K562 (cell line): ENCODE measurements at regions not wholly inside any gene's neighbourhood (a gene's known extent, or its start where the extent isn't known, plus 50 kb on each side); places are given as distances from the start of the nearest gene placed in this dataset.

ENCODE experiments used
- ATAC-seq: fragments of 200-7000 bp; cut with Tn5 transposase; 3 replicates; pipeline ENCODE4 v1.9.1; 2020; ENCODE audit warnings: moderate library complexity
- BruUV-seq: library from RNA; stranded (reverse); fragments of 400-500 nt; replicated peaks from 2 replicates; lab custom pipeline; 2021; lab: Mats Ljungman, UMichigan
- CTCF ChIA-PET: fragments of 300-600 bp; formaldehyde crosslinking; extraction: SDS; loops from one replicate; lab custom pipeline; 2021; ENCODE audit warnings: low intra/inter-chr PET ratio; lab: Yijun Ruan, JAX
- POLR2A ChIA-PET: fragments of 300-600, 350-650 bp; sonication (Branson Sonifier 250); formaldehyde crosslinking; extraction: SDS; loops from one replicate; lab custom pipeline; 2021; ENCODE audit warnings: antibody characterized with exemption, inconsistent platforms; lab: Yijun Ruan, JAX
- DNase-seq, 4 experiments: peaks; one replicate each; pipeline versions ENCODE4 v3.0.0 to v3.0.0-alpha.2; 2011 to 2018; ENCODE audit warnings: low spot score in 3 of 4, mixed read lengths in 3 of 4; ENCODE audit errors: extremely low read depth in 1 of 4
- FAIRE-seq: peaks from 2 replicates; lab custom pipeline; 2011; peaks lifted over from hg19 to GRCh38; lab: Jason Lieb, UNC
- H2AFZ ChIP-seq: 2 replicates; pipeline ENCODE4 v1.6.0; 2011; ENCODE audit warnings: low read depth, low read length, control low read depth, inconsistent platforms
- H3K27ac ChIP-seq: fragments of 200-600 bp; 3 replicates; pipeline ENCODE4 v1.8.0; 2011; ENCODE audit warnings: low read depth, mild to moderate bottlenecking, control low read depth, inconsistent platforms, low read length, moderate library complexity, mixed read lengths; ENCODE audit errors: extremely low read depth
- H3K27me3 ChIP-seq, 2 experiments: fragments of 300-600 bp in 1 of 2; 2 replicates in 1 of 2; 3 replicates in 1 of 2; pipeline versions ENCODE4 v1.6.0 to v1.8.0; 2011; ENCODE audit warnings: inconsistent platforms in 2 of 2, low read length in 2 of 2, mild to moderate bottlenecking in 1 of 2, mixed read lengths in 1 of 2, moderate library complexity in 1 of 2; ENCODE audit not compliant: control insufficient read depth in 2 of 2, insufficient read depth in 2 of 2
- H3K36me3 ChIP-seq: fragments of 300-600 bp; 3 replicates; pipeline ENCODE4 v1.8.0; 2011; ENCODE audit warnings: mild to moderate bottlenecking, low read length, inconsistent platforms; ENCODE audit not compliant: control insufficient read depth, insufficient read depth
- H3K4me1 ChIP-seq, 2 experiments: fragments of 200-600 bp in 1 of 2; replicated peaks in 1 of 2; 2 replicates in 1 of 2; 3 replicates in 1 of 2; pipeline versions ENCODE4 v1.5.1 to v1.8.0; 2011; ENCODE audit warnings: inconsistent platforms in 2 of 2, low read length in 2 of 2, mild to moderate bottlenecking in 1 of 2, mixed read lengths in 1 of 2, moderate library complexity in 1 of 2; ENCODE audit not compliant: control insufficient read depth in 2 of 2, insufficient read depth in 2 of 2
- H3K4me2 ChIP-seq: 2 replicates; pipeline ENCODE4 v1.6.1; 2011; ENCODE audit warnings: low read length, control low read depth, inconsistent platforms, mixed read lengths; ENCODE audit not compliant: insufficient read depth
- H3K4me3 ChIP-seq: fragments of 200-600 bp; sonication (generic), shearing (Covaris generic); 2 replicates; pipeline ENCODE4 v1.5.1; 2016; ENCODE audit warnings: control low read depth, inconsistent platforms
- H3K79me2 ChIP-seq: fragments of 200-600 bp; 3 replicates; pipeline ENCODE4 v1.8.0; 2011; ENCODE audit warnings: low read length, inconsistent platforms; ENCODE audit not compliant: control insufficient read depth, insufficient read depth
- H3K9ac ChIP-seq, 2 experiments: 2 replicates each; pipeline versions ENCODE4 v1.6.0 to v1.6.1; 2011; ENCODE audit warnings: low read depth in 2 of 2, low read length in 2 of 2, control low read depth in 1 of 2, inconsistent platforms in 1 of 2, mild to moderate bottlenecking in 1 of 2, mixed read lengths in 1 of 2; ENCODE audit not compliant: insufficient read depth in 1 of 2
- H3K9me1 ChIP-seq: one replicate; pipeline ENCODE4 v1.6.0; 2011; ENCODE audit warnings: inconsistent platforms, mild to moderate bottlenecking, low read length, moderate library complexity; ENCODE audit not compliant: control insufficient read depth, insufficient read depth
- H3K9me3 ChIP-seq: replicated peaks from 2 replicates; pipeline ENCODE4 v1.5.1; 2011; ENCODE audit warnings: low read depth, low read length, inconsistent platforms; ENCODE audit not compliant: control insufficient read depth, insufficient read depth
- H4K20me1 ChIP-seq: replicated peaks from 2 replicates; pipeline ENCODE4 v1.6.1; 2011; ENCODE audit warnings: low read length, inconsistent platforms, mixed read lengths; ENCODE audit not compliant: control insufficient read depth, insufficient read depth
- ARHGAP35 ChIP-seq: fragments of 450-650 bp; IDR thresholded peaks from 2 replicates; pipeline ENCODE4 v1.6.1; 2018; ENCODE audit not compliant: partially characterized antibody
- BRF1 ChIP-seq: IDR thresholded peaks from 3 replicates; pipeline ENCODE4 v1.6.1; 2011; ENCODE audit warnings: borderline replicate concordance, mild to moderate bottlenecking; ENCODE audit not compliant: insufficient read length; ENCODE audit errors: extremely low read depth
- ELK1 ChIP-seq: sonication (generic); formaldehyde crosslinking; IDR thresholded peaks from 2 replicates; pipeline ENCODE4 v1.8.1; 2022; ENCODE audit warnings: missing genetic modification reagents
- PTRF ChIP-seq: fragments of 450-650 bp; IDR thresholded peaks from 2 replicates; pipeline ENCODE4 v1.6.1; 2016; ENCODE audit warnings: mild to moderate bottlenecking, missing genetic modification characterization, missing compliant biosample characterization
- ZNF263 ChIP-seq: sonication (generic); formaldehyde crosslinking; IDR thresholded peaks from 2 replicates; pipeline ENCODE4 v1.8.0; 2022; ENCODE audit warnings: mild to moderate bottlenecking, missing genetic modification reagents, borderline replicate concordance
- ZNF507 ChIP-seq: conservative IDR thresholded peaks from 2 replicates; pipeline ENCODE4 v1.6.1; 2017; ENCODE audit warnings: missing genetic modification characterization, missing compliant biosample characterization
- WGBS: fragments of 100-300 bp; shearing (Covaris generic); methylation state at CpG from one replicate; pipeline ENCODE4 v1.1.6; 2016; ENCODE audit warnings: low coverage, mixed read lengths; ENCODE audit not compliant: insufficient coverage; ENCODE audit errors: missing lambda C conversion rate; 5-methylcytosine and 5-hydroxymethylcytosine counted together
- in situ Hi-C: fragments of 300-500 bp; cut with MboI; formaldehyde crosslinking; loops from 4 replicates; pipeline ENCODE4 v1.15.0; 2018; ENCODE audit warnings: inconsistent platforms, mixed read lengths
- intact Hi-C: fragments of 100-400 bp; cut with micrococcal nuclease; formaldehyde crosslinking; loops from 2 replicates; pipeline ENCODE4 v1.14.2; 2022
- TF ChIP-seq, protein P1 (sequence below): fragments of 250-450 bp; sonication (Bioruptor Pico); IDR thresholded peaks from 2 replicates; pipeline ENCODE4 v1.5.0; 2021; ENCODE audit warnings: mild to moderate bottlenecking, borderline replicate concordance

- TF ChIP-seq, protein P1, sequence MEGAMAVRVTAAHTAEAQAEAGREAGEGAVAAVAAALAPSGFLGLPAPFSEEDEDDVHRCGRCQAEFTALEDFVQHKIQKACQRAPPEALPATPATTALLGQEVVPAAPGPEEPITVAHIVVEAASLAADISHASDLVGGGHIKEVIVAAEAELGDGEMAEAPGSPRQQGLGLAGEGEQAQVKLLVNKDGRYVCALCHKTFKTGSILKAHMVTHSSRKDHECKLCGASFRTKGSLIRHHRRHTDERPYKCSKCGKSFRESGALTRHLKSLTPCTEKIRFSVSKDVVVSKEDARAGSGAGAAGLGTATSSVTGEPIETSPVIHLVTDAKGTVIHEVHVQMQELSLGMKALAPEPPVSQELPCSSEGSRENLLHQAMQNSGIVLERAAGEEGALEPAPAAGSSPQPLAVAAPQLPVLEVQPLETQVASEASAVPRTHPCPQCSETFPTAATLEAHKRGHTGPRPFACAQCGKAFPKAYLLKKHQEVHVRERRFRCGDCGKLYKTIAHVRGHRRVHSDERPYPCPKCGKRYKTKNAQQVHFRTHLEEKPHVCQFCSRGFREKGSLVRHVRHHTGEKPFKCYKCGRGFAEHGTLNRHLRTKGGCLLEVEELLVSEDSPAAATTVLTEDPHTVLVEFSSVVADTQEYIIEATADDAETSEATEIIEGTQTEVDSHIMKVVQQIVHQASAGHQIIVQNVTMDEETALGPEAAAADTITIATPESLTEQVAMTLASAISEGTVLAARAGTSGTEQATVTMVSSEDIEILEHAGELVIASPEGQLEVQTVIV: no peak
- no peak for TF ChIP-seq ZNF507 (tag)
- no peak for TF ChIP-seq BRF1
- no peak for TF ChIP-seq ELK1 (CRISPR knock-in tag)
- no peak for TF ChIP-seq ARHGAP35
- TF ChIP-seq, all 486 proteins: peak for 0
Observed at GRCh38 chr2:18238209-18238608, 322.2 kb downstream of the RDH14 start (continued).

GRCh38 chr2:18237298-18237697 is 323.2 kb downstream of the RDH14 start:
- DNase-seq: no peak
- Histone ChIP-seq H2AFZ (no peak overlapping the region), H3K4me1 (no peaks in the 10 kb centered on the region), H3K9ac (no peak overlapping the region), H3K36me3 (no peaks in the 10 kb centered on the region), H3K79me2 (no peaks in the 10 kb centered on the region), H3K4me2 (no peak overlapping the region), H3K27me3 (no peaks in the 10 kb centered on the region), H3K27ac (no peak overlapping the region), H3K9me3 (no peaks in the 10 kb centered on the region), H4K20me1 (no peaks in the 10 kb centered on the region), H3K9me1 (no peaks in the 10 kb centered on the region), H3K4me3 (no peak overlapping the region)
- in situ Hi-C loops: no loop called here
- 4% methylated on average over 2 of the region's 2 CpGs for WGBS
- ChIA-PET CTCF (no interaction called here), POLR2A (no interaction called here)
- FAIRE-seq: no peak
- no peak for TF ChIP-seq ZNF263
- no peak for TF ChIP-seq PTRF (tag)
- no peak for TF ChIP-seq ZNF507 (tag)
- no peak for ATAC-seq
- BruUV-seq: no TSS peak
- intact Hi-C loops: no loop called here
